GM12801 (cell line): ENCODE measurements at regions not wholly inside any gene's neighbourhood (a gene's known extent, or its start where the extent isn't known, plus 50 kb on each side); places are given as distances from the start of the nearest gene placed in this dataset.

Source experiments
- TF ChIP-seq, protein P1 (sequence below): IDR thresholded peaks from one replicate; pipeline ENCODE4 v1.5.1; 2011; ENCODE audit warnings: control low read depth; ENCODE audit not compliant: insufficient read length; ENCODE audit errors: extremely low read depth

DNA sequence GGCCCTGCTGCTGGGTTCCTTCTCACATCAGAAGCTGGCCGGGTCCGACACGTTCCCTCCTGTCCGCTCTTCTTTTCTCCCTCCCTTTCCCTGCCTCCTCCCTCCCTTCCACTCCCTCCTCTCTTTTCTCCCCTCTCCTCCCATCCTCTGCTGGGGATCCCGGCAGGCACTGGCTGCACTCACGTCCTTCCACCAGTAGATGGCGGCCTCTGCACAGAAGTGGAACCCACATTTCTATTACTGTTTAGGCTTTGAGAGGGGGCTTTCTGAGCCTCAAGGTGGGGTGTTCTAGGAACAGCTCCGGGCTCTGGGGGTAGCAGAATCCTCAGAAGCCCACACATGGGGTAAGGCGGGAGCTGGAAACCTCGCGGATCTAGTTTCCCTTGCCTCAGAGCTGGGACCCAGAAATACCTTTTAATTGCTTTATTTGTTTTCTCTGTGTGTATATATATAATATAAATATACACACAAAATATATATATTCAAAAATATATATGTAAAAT is 294.2 kb downstream of the ZNF536 start:
- TF ChIP-seq, protein P1, sequence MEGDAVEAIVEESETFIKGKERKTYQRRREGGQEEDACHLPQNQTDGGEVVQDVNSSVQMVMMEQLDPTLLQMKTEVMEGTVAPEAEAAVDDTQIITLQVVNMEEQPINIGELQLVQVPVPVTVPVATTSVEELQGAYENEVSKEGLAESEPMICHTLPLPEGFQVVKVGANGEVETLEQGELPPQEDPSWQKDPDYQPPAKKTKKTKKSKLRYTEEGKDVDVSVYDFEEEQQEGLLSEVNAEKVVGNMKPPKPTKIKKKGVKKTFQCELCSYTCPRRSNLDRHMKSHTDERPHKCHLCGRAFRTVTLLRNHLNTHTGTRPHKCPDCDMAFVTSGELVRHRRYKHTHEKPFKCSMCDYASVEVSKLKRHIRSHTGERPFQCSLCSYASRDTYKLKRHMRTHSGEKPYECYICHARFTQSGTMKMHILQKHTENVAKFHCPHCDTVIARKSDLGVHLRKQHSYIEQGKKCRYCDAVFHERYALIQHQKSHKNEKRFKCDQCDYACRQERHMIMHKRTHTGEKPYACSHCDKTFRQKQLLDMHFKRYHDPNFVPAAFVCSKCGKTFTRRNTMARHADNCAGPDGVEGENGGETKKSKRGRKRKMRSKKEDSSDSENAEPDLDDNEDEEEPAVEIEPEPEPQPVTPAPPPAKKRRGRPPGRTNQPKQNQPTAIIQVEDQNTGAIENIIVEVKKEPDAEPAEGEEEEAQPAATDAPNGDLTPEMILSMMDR, result no peak

DNA sequence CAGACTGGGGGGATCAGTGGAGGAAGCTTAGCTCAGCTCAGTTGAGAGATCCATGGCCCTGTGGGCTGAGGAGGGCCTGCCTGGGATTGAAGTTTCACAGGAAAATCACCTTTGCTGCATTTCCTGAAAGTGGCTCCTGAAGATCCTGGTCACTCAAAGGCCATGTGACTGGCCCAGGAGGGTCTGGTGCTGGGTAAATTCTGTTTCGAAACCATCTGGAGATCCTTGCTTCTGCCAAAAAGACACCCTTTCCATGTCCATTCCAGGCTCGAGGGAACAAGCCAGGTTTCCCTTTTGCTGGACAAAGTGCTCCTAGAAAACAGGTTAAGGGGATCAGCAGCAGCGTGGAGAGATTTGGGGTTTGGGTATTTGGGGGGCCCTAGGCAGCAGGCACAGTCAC is 293.3 kb downstream of the ZNF536 start:
- TF ChIP-seq, protein P1, result no peak

DNA sequence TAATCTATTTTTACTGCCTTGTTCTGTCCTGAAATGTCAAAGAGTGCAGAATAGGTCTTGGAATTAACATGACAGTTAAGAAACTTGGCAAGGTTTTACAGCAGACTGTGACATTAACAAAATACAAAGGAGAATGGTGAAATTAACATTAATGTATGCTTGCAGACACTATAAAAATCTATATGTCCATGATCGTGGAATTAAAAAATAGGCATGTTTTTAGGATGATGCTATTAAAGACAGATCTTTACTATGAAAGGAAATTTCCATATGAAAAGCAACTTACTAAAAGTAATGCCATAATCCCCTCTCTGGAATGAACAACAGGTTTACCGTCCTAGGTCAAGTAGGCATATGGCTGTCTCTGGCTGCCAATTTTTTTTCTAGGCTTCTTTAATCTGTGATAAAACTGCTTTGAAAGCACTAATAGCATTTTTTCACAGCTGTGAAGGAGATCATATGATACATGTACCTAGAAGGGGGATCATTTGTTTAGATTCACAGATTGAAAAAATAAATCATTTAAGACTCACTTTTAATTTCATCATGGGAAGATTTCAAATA is 291.5 kb downstream of the ZNF536 start:
- TF ChIP-seq, protein P1, result no peak

DNA sequence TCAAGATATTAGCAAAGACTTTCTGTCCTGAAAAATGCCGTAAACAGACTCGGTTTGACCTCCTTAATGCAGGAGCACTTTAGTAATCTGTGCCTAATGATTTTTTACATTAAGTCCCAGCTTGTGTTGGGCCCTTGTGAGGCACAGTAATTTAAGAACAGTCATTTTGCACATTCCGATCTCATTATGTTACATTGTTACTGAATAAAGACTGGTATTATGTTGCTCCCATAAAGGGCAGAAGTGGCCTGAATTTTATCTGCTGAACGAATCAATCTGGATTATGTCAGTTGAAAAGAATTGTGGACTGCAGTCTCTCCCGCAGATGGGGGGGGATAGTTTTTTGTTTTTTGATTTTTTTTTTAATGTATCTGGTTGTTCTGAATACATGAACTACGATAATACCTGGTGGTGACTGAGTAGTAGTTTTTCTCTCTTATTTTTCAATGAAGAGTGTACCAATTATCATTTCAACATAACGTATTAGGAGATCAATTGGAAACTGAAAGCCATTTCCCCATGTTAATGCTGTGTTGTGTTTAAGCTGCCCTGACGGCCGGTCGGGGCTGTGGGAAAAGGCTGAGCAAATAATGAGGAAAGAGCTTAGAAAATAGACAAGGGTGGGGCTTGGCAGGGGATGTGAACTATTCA is 290.2 kb downstream of the ZNF536 start:
- TF ChIP-seq, protein P1, result no peak

DNA sequence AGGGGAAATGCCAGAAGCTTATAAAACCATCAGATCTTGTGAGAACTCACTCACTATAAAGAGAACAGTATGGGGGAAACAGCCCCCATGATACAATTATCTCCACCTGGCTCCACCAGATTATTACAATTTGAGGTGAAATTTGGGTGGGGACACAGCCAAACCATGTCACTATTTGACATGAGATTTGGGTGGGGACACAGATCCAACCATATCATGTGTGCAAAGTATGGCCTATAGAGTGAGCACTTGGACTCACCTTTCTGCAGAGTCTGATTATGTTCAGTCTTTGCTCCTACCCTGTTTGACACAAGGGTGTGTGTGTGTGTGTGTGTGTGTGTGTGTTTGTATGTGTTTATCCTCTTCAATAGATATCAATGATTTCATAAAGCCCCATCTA is 287.5 kb downstream of the ZNF536 start:
- TF ChIP-seq, protein P1, result no peak

- TF ChIP-seq, protein P1, result no peak
Measured at GRCh38 chr19:30656520-30657100, 284.4 kb downstream of the ZNF536 start.

GRCh38 chr19:30653646-30654386 is 281.6 kb downstream of the ZNF536 start:
- TF ChIP-seq, protein P1, result no peak
